Endothelial cell of umbilical vein (primary cell): ENCODE measurements at regions not wholly inside any gene's neighbourhood (a gene's known extent, or its start where the extent isn't known, plus 50 kb on each side); places are given as distances from the start of the nearest gene placed in this dataset.

Source experiments
- BruUV-seq: library from RNA; stranded (reverse); fragments of 400-500 nt; replicated peaks from 2 replicates; lab custom pipeline; 2021; lab: Mats Ljungman, UMichigan
- CTCF ChIA-PET: fragments of 300-600, 350-600 bp; sonication (Branson Sonifier 250); formaldehyde crosslinking; loops from one replicate; lab custom pipeline; 2021; ENCODE audit warnings: antibody characterized with exemption, inconsistent platforms; lab: Charles Lee
- POLR2A ChIA-PET: fragments of 300-600, 350-600 bp; sonication (Branson Sonifier 250); formaldehyde crosslinking; loops from one replicate; lab custom pipeline; 2021; ENCODE audit warnings: antibody characterized with exemption, inconsistent platforms; lab: Charles Lee
- DNase-seq: peaks from one replicate; pipeline ENCODE4 v3.0.0-alpha.2; 2011; ENCODE audit warnings: low read depth, low spot score
- FAIRE-seq: peaks from 2 replicates; lab custom pipeline; 2011; peaks lifted over from hg19 to GRCh38; lab: Jason Lieb, UNC
- H2AFZ ChIP-seq: 2 replicates; pipeline ENCODE4 v1.6.0; 2012; ENCODE audit warnings: low read depth, low read length, control low read depth, inconsistent platforms
- H3K27ac ChIP-seq: 2 replicates; pipeline ENCODE4 v1.5.1; 2011; ENCODE audit warnings: low read depth, mild to moderate bottlenecking, control low read depth, low read length, moderate library complexity; ENCODE audit not compliant: insufficient read depth
- H3K27me3 ChIP-seq, 2 experiments: 2 replicates each; pipeline versions ENCODE4 v1.6.0 to v1.6.1; 2011; ENCODE audit warnings: low read length in 2 of 2, mixed read lengths in 1 of 2; ENCODE audit not compliant: control insufficient read depth in 2 of 2, insufficient read depth in 2 of 2
- H3K36me3 ChIP-seq, 2 experiments: 2 replicates in 1 of 2; 3 replicates in 1 of 2; pipeline ENCODE4 v1.5.1; 2011; ENCODE audit warnings: low read length in 2 of 2, mild to moderate bottlenecking in 1 of 2, moderate library complexity in 1 of 2; ENCODE audit not compliant: control insufficient read depth in 2 of 2, insufficient read depth in 2 of 2; ENCODE audit errors: extremely low read depth in 1 of 2
- H3K4me1 ChIP-seq: 3 replicates; pipeline ENCODE4 v1.5.1; 2011; ENCODE audit warnings: mild to moderate bottlenecking, low read length; ENCODE audit not compliant: control insufficient read depth, insufficient read depth; ENCODE audit errors: extremely low read depth
- H3K4me2 ChIP-seq: 2 replicates; pipeline ENCODE4 v1.6.1; 2011; ENCODE audit warnings: low read length, control low read depth, mixed read lengths; ENCODE audit not compliant: insufficient read depth
- H3K4me3 ChIP-seq, 3 experiments: fragments of 200-600 bp in 1 of 3; sonication (generic), shearing (Covaris generic) in 1 of 3; replicated peaks in 1 of 3; 2 replicates each; pipeline ENCODE4 v1.5.1; 2011 to 2016; ENCODE audit warnings: control low read depth in 3 of 3, low read length in 3 of 3, mild to moderate bottlenecking in 2 of 3, inconsistent platforms in 1 of 3, low read depth in 1 of 3, moderate library complexity in 1 of 3; ENCODE audit not compliant: insufficient read depth in 1 of 3
- H3K79me2 ChIP-seq: 2 replicates; pipeline ENCODE4 v1.6.0; 2012; ENCODE audit warnings: low read length, inconsistent platforms; ENCODE audit not compliant: control insufficient read depth, insufficient read depth
- H3K9ac ChIP-seq: replicated peaks from 2 replicates; pipeline ENCODE3; 2011; ENCODE audit warnings: low read length, control low read depth; ENCODE audit not compliant: insufficient read depth; ENCODE audit errors: extremely low read depth
- H3K9me1 ChIP-seq: replicated peaks from 3 replicates; pipeline ENCODE4 v1.6.0; 2011; ENCODE audit warnings: mild to moderate bottlenecking, low read length; ENCODE audit not compliant: control insufficient read depth, insufficient read depth; ENCODE audit errors: extremely low read depth
- H3K9me3 ChIP-seq: replicated peaks from 2 replicates; pipeline ENCODE4 v1.5.1; 2012; ENCODE audit warnings: low read length, inconsistent platforms; ENCODE audit not compliant: control insufficient read depth, insufficient read depth
- H4K20me1 ChIP-seq: replicated peaks from 2 replicates; pipeline ENCODE3; 2011; ENCODE audit warnings: mild to moderate bottlenecking, low read length; ENCODE audit not compliant: control insufficient read depth, insufficient read depth; ENCODE audit errors: extremely low read depth
- CTCF ChIP-seq, 2 donors: IDR thresholded peaks; 1 replicate in 1 of 2; 2 replicates in 1 of 2; pipeline ENCODE4 v1.5.1; 2011; ENCODE audit warnings: low read length in 2 of 2, mild to moderate bottlenecking in 2 of 2, moderate library complexity in 2 of 2, control low read depth in 1 of 2, inconsistent platforms in 1 of 2, low read depth in 1 of 2; ENCODE audit not compliant: insufficient read depth in 1 of 2; ENCODE audit errors: extremely low read depth in 1 of 2
- EZH2 ChIP-seq: IDR thresholded peaks from 2 replicates; pipeline ENCODE4 v1.6.1; 2012; ENCODE audit warnings: borderline replicate concordance, low read depth, mild to moderate bottlenecking, moderate library complexity, low read length, inconsistent platforms; ENCODE audit not compliant: severe bottlenecking
- FOS ChIP-seq: IDR thresholded peaks from 2 replicates; pipeline ENCODE4 v1.6.1; 2011; ENCODE audit warnings: mild to moderate bottlenecking, low read length, moderate library complexity, borderline replicate concordance; ENCODE audit not compliant: insufficient read depth
- GATA2 ChIP-seq: IDR thresholded peaks from 2 replicates; pipeline ENCODE4 v1.7.0; 2011; ENCODE audit warnings: low read depth, mild to moderate bottlenecking, moderate library complexity, mixed read lengths, low read length; ENCODE audit not compliant: insufficient read length, insufficient read depth
- JUN ChIP-seq: IDR thresholded peaks from 2 replicates; pipeline ENCODE4 v1.6.1; 2011; ENCODE audit warnings: borderline replicate concordance, low read depth; ENCODE audit not compliant: insufficient read length, insufficient read depth
- MAX ChIP-seq: IDR thresholded peaks from 2 replicates; pipeline ENCODE4 v1.6.1; 2011; ENCODE audit not compliant: insufficient read depth, insufficient read length
- MYC ChIP-seq: IDR thresholded peaks from one replicate; pipeline ENCODE4 v1.6.1; 2011; ENCODE audit warnings: mild to moderate bottlenecking, low read depth, low read length
- POLR2A ChIP-seq: IDR thresholded peaks from 2 replicates; pipeline ENCODE4 v1.6.1; 2012; ENCODE audit warnings: low read depth, mild to moderate bottlenecking, control low read depth, low read length
- POLR2AphosphoS5 ChIP-seq: IDR thresholded peaks from 2 replicates; pipeline ENCODE4 v1.6.1; 2012; ENCODE audit warnings: low read depth, mild to moderate bottlenecking, control low read depth, low read length, moderate library complexity; ENCODE audit not compliant: insufficient read depth
- dilution Hi-C: fragments of 300-500 bp; cut with MboI; formaldehyde crosslinking; loops from one replicate; pipeline ENCODE4 v1.15.0; 2019; ENCODE audit warnings: low sequenced_read_pairs; ENCODE audit not compliant: extremely low pct_ligation_motif_present
- intact Hi-C: fragments of 100-400 bp; cut with micrococcal nuclease; formaldehyde crosslinking; loops from one replicate; pipeline ENCODE4 v1.10.0; 2022

- no peak for DNase-seq
- Histone ChIP-seq H3K9me1 (no peaks in the 10 kb centered on the region), H3K27me3 (no peaks in the 10 kb centered on the region), H3K27ac (no peak overlapping the region), H3K36me3 (no peaks in the 10 kb centered on the region), H3K9ac (no peak overlapping the region), H3K4me3 (no peak overlapping the region), H3K79me2 (no peaks in the 10 kb centered on the region), H3K9me3 (no peaks in the 10 kb centered on the region), H3K4me2 (no peak overlapping the region), H4K20me1 (no peaks in the 10 kb centered on the region), H2AFZ (no peak overlapping the region), H3K4me1 (no peaks in the 10 kb centered on the region)
- ChIA-PET POLR2A (no interaction called here), CTCF (no interaction called here)
- TF ChIP-seq MYC (no peak), MAX (no peak), FOS (no peak), POLR2AphosphoS5 (no peak), POLR2A (no peak), JUN (no peak), GATA2 (no peak)
- dilution Hi-C loops (no loop called here), intact Hi-C loops (no loop called here)
- BruUV-seq = no TSS peak
- FAIRE-seq = no peak
These were observed 489.9 kb downstream of the NXPH1 start for GRCh38 chr7:8923164-8923806.

GRCh38 chr7:8931906-8932646 lies 498.7 kb downstream of the NXPH1 start:
- CTCF ChIA-PET = no interaction called here
- FAIRE-seq (no peak), DNase-seq (peak; percentile 1)
- Histone ChIP-seq H4K20me1 (no peaks in the 10 kb centered on the region), H3K36me3 (no peaks in the 10 kb centered on the region), H3K9me1 (no peaks in the 10 kb centered on the region), H3K79me2 (no peaks in the 10 kb centered on the region), H3K9ac (no peak overlapping the region), H3K4me2 (no peak overlapping the region), H3K27me3 (no peaks in the 10 kb centered on the region), H3K27ac (no peak overlapping the region), H2AFZ (no peak overlapping the region), H3K4me1 (no peaks in the 10 kb centered on the region), H3K4me3 (no peak overlapping the region), H3K9me3 (no peaks in the 10 kb centered on the region)
- no peak for TF ChIP-seq MAX
- no peak for TF ChIP-seq FOS
- no peak for TF ChIP-seq GATA2
- no peak for TF ChIP-seq CTCF (IDR thresholded peaks at IDR 0.05; ENCODE audit: extremely low read depth in 1 of 2, insufficient read depth in 1 of 2, low read depth in 1 of 2, low read length in 2 of 2)
- no peak for TF ChIP-seq POLR2A
- no peak for TF ChIP-seq JUN
- TF ChIP-seq MYC = no peak
- TF ChIP-seq EZH2 = no peak
- no peak for TF ChIP-seq POLR2AphosphoS5
- BruUV-seq = no TSS peak
- POLR2A ChIA-PET = no interaction called here
- dilution Hi-C loops = no loop called here
- intact Hi-C loops = no loop called here
